ENCODE measurements at regions not wholly inside any gene's neighbourhood (a gene's known extent, or its start where the extent isn't known, plus 50 kb on each side); places are given as distances from the start of the nearest gene placed in this dataset.

DNA sequence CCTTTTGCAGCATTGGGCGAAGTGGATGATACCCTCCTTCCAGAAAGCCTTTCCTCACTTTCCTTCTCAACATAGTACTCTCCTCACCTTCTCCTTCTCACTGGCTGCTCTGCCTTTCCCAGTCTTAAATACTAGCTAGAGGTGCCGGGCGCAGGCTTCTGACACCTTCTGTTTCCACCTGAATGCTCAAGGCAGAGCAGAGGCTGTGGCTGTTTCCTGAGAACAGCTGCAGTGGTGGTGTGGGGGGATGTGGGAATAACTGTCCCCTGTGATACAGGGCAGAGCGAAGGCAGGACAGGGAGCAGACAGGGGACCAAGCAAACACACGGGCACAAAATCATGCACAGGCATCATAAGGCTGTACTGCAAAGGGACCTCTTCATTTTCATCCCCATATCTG, 303.1 kb downstream of the SS18 start:
- Mint-ChIP-seq H3K9me3 (no peaks in the 10 kb centered on the region), H3K36me3 (ENCODE audit: low read depth) (no peaks in the 10 kb centered on the region), H3K27me3 (peaks cover 3% of the 10 kb centered on the region), H3K4me3 (no peak overlapping the region), H3K27ac (no peak overlapping the region), H3K4me1 (ENCODE audit: low read depth) (no peaks in the 10 kb centered on the region)
- ATAC-seq: no peak
- no peak for DNase-seq
- TF ChIP-seq, protein P1, sequence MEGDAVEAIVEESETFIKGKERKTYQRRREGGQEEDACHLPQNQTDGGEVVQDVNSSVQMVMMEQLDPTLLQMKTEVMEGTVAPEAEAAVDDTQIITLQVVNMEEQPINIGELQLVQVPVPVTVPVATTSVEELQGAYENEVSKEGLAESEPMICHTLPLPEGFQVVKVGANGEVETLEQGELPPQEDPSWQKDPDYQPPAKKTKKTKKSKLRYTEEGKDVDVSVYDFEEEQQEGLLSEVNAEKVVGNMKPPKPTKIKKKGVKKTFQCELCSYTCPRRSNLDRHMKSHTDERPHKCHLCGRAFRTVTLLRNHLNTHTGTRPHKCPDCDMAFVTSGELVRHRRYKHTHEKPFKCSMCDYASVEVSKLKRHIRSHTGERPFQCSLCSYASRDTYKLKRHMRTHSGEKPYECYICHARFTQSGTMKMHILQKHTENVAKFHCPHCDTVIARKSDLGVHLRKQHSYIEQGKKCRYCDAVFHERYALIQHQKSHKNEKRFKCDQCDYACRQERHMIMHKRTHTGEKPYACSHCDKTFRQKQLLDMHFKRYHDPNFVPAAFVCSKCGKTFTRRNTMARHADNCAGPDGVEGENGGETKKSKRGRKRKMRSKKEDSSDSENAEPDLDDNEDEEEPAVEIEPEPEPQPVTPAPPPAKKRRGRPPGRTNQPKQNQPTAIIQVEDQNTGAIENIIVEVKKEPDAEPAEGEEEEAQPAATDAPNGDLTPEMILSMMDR (IDR thresholded peaks at IDR 0.05): no peak
- ChIA-PET POLR2A (no interaction called here), CTCF (no interaction called here)
- intact Hi-C loops (cut with micrococcal nuclease): no loop called here

DNA sequence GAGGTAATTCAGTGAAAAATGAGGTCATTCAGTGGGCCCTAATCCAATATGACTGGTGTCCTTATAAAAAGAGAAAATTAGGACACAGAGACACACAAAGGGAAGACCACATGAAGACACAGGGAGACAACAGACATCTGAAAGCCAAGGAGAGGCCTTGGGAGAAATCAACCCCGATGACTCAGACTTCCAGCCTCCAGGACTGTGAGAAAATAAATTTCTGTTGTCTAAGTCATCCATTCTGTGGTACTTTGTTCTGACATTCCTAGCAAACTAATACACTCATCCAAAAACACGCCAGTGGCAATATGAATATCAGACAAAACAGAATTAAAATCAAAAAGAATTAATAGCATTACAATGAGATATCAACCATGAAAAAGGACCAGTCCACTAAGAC, 303.7 kb downstream of the SS18 start:
- ATAC-seq: no peak
- CTCF ChIA-PET: no interaction called here

DNA sequence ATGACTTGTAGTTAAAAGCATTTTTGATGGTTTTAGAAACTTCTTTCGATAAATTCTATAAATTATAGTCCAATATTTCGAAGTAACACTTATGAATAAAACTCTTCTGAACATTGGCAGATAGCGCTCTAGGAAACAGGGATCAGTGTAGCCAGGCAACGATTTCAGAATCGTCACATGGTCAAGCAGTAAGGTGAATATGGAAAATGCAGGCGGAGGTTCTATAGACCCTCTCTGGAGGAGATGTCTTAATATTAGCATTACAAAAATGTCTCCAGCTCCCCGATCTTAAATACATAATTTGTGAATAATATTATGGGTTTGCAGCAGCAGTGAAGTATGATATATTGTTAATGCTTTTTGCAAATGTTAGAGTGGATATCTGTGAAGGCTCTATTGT, 310.3 kb downstream of the SS18 start:
- TF ChIP-seq, protein P1 (IDR thresholded peaks at IDR 0.05): no peak
- CTCF ChIA-PET: no interaction called here
- no peak for ATAC-seq
- H3K27me3 Mint-ChIP-seq: peaks cover 1% of the 10 kb centered on the region
- H3K4me3 Mint-ChIP-seq: no peak overlapping the region
- no peaks in the 10 kb centered on the region for H3K4me1 Mint-ChIP-seq (ENCODE audit: low read depth)
- DNase-seq: no peak
- POLR2A ChIA-PET: no interaction called here
- H3K27ac Mint-ChIP-seq: no peak overlapping the region
- H3K9me3 Mint-ChIP-seq: no peaks in the 10 kb centered on the region
- H3K36me3 Mint-ChIP-seq (ENCODE audit: low read depth): no peaks in the 10 kb centered on the region
- intact Hi-C loops (cut with micrococcal nuclease): no loop called here

More for the DNA sequence above, 303.7 kb downstream of the SS18 start:
- POLR2A ChIA-PET: no interaction called here
- Mint-ChIP-seq H3K9me3 (no peaks in the 10 kb centered on the region), H3K4me3 (no peak overlapping the region), H3K27ac (no peak overlapping the region), H3K4me1 (ENCODE audit: low read depth) (no peaks in the 10 kb centered on the region), H3K36me3 (ENCODE audit: low read depth) (no peaks in the 10 kb centered on the region), H3K27me3 (peaks cover 3% of the 10 kb centered on the region)
- intact Hi-C loops (cut with micrococcal nuclease): no loop called here
- TF ChIP-seq, protein P1 (IDR thresholded peaks at IDR 0.05): no peak
- no peak for DNase-seq

DNA sequence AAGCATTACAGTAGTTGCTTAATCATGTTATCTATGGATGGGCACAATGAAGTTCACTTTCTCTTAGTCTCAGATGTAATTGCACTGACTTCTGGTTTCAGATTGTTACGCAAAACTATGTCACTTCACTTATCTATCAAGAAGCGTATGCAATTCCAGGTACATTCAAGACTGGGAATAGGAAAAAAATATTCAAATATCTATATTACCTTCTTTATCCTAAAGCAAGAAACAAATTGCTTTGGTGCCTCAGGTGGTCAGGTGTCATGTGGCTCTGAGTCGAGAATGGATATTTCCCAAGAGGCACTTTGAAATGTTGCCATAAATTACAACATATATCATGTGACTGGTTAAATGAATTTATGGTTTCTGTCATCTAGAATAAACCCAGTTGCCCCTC, 318.6 kb downstream of the SS18 start:
- peaks cover 9% of the 10 kb centered on the region for H3K27me3 Mint-ChIP-seq
- TF ChIP-seq, protein P1 (IDR thresholded peaks at IDR 0.05): no peak
- DNase-seq (no peak), ATAC-seq (no peak)
- intact Hi-C loops (cut with micrococcal nuclease): no loop called here
- no peaks in the 10 kb centered on the region for H3K36me3 Mint-ChIP-seq (ENCODE audit: low read depth)
- CTCF ChIA-PET: no interaction called here
- no peak overlapping the region for H3K4me3 Mint-ChIP-seq
- POLR2A ChIA-PET: no interaction called here
- H3K4me1 Mint-ChIP-seq (ENCODE audit: low read depth): no peaks in the 10 kb centered on the region
- no peak overlapping the region for H3K27ac Mint-ChIP-seq
- no peaks in the 10 kb centered on the region for H3K9me3 Mint-ChIP-seq

DNA sequence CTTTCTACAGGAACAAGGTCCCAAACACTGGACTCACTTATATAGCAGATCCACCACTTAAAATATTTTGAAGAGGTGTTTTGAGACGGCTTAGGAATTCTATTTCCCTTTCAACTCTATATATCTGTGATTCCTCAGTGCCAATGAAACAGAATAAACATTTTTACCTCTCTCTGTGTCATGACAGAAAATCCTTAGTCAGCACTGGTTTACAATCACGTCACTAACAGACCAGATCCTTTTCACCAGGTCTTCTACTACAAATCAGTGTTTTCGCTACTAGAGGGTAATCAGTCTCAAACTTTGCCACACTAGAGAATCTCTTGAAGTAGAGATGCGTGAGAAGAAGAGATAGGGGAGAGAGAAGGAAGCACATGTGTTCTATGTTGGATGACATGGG, 325.6 kb downstream of the SS18 start:
- TF ChIP-seq, protein P1 (IDR thresholded peaks at IDR 0.05): no peak
- ChIA-PET CTCF (no interaction called here), POLR2A (no interaction called here)
- Mint-ChIP-seq H3K4me3 (no peak overlapping the region), H3K27ac (no peak overlapping the region), H3K9me3 (no peaks in the 10 kb centered on the region), H3K36me3 (ENCODE audit: low read depth) (no peaks in the 10 kb centered on the region), H3K27me3 (peaks cover 3% of the 10 kb centered on the region), H3K4me1 (ENCODE audit: low read depth) (no peaks in the 10 kb centered on the region)
- DNase-seq: no peak
- no peak for ATAC-seq
- intact Hi-C loops (cut with micrococcal nuclease): no loop called here
